Activated CD4-positive, alpha-beta memory T cell treated with anti-CD3 and anti-CD28 coated beads, Interleukin-2, amount 10 ng/mL, durations not matched to agents 7 days and 5 days (primary cell): ENCODE measurements at regions not wholly inside any gene's neighbourhood (a gene's known extent, or its start where the extent isn't known, plus 50 kb on each side); places are given as distances from the start of the nearest gene placed in this dataset.

Experiments used
- CTCF ChIA-PET: fragments of 350-600 bp; sonication (Branson Sonifier 250); formaldehyde crosslinking; loops from one replicate; lab custom pipeline; 2021; ENCODE audit warnings: antibody characterized with exemption, inconsistent platforms; lab: Charles Lee
- POLR2A ChIA-PET: fragments of 350-600 bp; sonication (Branson Sonifier 250); formaldehyde crosslinking; loops from one replicate; lab custom pipeline; 2021; ENCODE audit warnings: antibody characterized with exemption; lab: Charles Lee
- DNase-seq: peaks from one replicate; pipeline ENCODE4 v3.0.0-alpha.2; 2020
- H3K27ac Mint-ChIP-seq: one replicate; pipeline ENCODE4 v1.8.0; 2021; ENCODE audit warnings: mild to moderate bottlenecking, mixed read lengths
- H3K27me3 Mint-ChIP-seq: one replicate; pipeline ENCODE4 v1.8.0; 2021; ENCODE audit warnings: mixed read lengths
- H3K36me3 Mint-ChIP-seq: one replicate; pipeline ENCODE4 v1.8.0; 2021; ENCODE audit warnings: low read depth, mixed read lengths
- H3K4me1 Mint-ChIP-seq: one replicate; pipeline ENCODE4 v1.8.0; 2021; ENCODE audit warnings: mixed read lengths
- H3K4me3 Mint-ChIP-seq: one replicate; pipeline ENCODE4 v1.8.0; 2021; ENCODE audit warnings: mild to moderate bottlenecking, mixed read lengths
- H3K9me3 Mint-ChIP-seq: one replicate; pipeline ENCODE4 v1.8.0; 2021; ENCODE audit warnings: mixed read lengths

DNA sequence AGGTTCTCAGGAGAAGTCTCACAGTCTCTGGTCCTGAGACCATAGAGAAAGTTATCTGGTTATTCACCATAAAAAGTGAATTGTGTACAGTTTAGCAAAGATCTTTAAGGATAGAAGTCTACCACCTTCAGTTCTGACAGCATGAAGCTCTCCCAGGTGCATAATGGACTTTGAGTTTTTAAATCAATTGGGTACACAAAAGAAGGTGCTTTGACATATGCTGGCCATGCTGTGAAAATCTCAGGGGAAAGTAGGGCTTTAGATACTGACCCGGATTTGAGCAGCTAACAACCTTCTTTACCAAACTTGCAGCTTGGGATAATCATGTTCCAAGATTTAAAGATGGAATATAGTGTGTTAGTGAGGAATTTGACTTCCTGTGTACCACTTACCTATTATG is 264.2 kb downstream of the ZSWIM6 start:
- POLR2A ChIA-PET, result no interaction called here
- Mint-ChIP-seq H3K4me3 (no peak overlapping the region), H3K9me3 (no peaks in the 10 kb centered on the region), H3K27me3 (peaks cover 18% of the 10 kb centered on the region), H3K4me1 (no peaks in the 10 kb centered on the region), H3K36me3 (no peaks in the 10 kb centered on the region), H3K27ac (no peak overlapping the region)
- CTCF ChIA-PET, result no interaction called here
- no peak for DNase-seq

- no peak for DNase-seq
- CTCF ChIA-PET, result no interaction called here
- no peak overlapping the region for H3K27ac Mint-ChIP-seq
- H3K4me1 Mint-ChIP-seq, result no peaks in the 10 kb centered on the region
- POLR2A ChIA-PET, result no interaction called here
- no peak overlapping the region for H3K4me3 Mint-ChIP-seq
- no peaks in the 10 kb centered on the region for H3K36me3 Mint-ChIP-seq
- peaks cover 18% of the 10 kb centered on the region for H3K27me3 Mint-ChIP-seq
- H3K9me3 Mint-ChIP-seq, result no peaks in the 10 kb centered on the region
These were observed 265.6 kb downstream of the ZSWIM6 start for GRCh38 chr5:61597684-61598083.

DNA sequence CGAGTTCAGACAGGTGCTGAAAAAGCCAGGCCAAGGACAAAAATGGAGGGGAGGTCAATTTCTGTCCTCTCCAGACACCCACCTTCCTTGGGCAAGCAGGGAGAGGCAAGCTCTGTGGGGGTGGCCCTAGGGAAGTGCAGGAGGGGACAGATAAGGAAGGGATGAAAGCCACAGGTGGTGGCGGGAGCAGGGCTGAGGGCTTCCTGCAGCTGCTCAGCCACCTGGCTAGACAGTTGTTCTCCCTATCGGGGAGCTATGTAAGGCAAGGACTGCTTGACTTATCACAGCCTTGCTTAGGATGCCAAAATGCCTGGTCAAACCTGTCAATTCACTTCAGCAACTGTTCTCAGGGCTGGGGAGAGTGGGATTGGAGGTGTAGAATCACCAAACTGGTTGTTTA is 266.1 kb downstream of the ZSWIM6 start:
- Mint-ChIP-seq H3K4me3 (no peak overlapping the region), H3K4me1 (no peaks in the 10 kb centered on the region), H3K36me3 (no peaks in the 10 kb centered on the region), H3K27ac (no peak overlapping the region), H3K27me3 (peaks cover 20% of the 10 kb centered on the region), H3K9me3 (no peaks in the 10 kb centered on the region)
- ChIA-PET CTCF (no interaction called here), POLR2A (no interaction called here)
- DNase-seq, result no peak

DNA sequence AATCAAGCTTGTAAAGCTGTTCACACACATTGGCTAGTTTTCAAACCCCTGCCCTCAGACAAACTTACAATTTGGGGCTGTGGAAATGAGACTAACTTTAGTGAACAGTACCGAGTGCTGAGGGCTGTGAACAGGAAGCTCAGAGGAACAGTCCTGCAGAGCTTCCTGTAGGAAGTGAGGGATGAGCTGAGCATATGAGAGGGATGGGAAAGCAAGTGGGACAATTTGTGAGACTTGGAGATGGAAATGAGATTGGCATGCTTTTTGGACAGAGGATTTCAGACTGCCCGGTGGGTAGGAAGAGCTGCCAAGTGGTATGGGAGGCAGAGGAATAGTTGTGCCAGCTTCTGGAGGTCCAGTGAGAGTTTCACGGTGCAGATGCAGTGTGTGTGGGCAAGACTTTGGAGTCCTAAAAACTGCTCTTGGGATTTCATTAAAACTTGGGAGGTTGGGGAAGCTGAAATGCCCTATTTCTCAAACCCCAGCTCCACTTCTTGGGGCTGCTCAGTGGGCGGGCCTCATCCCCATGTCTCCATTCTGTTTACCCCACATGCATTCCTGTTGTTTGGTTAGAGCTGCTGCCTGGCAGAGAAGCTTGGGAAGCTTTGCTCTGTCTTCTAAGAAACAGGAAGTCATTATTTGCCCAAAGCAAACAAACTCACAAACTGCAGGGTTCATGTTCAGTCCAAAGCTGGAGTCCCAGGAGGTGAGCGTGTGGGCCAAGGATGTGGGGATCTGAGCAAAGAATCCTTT is 267.5 kb downstream of the ZSWIM6 start:
- H3K27me3 Mint-ChIP-seq, result peaks cover 18% of the 10 kb centered on the region
- DNase-seq, result no peak
- H3K36me3 Mint-ChIP-seq, result no peaks in the 10 kb centered on the region
- ChIA-PET POLR2A (no interaction called here), CTCF (no interaction called here)
- no peaks in the 10 kb centered on the region for H3K9me3 Mint-ChIP-seq
- H3K4me1 Mint-ChIP-seq, result no peaks in the 10 kb centered on the region
- H3K27ac Mint-ChIP-seq, result no peak overlapping the region
- no peak overlapping the region for H3K4me3 Mint-ChIP-seq

DNA sequence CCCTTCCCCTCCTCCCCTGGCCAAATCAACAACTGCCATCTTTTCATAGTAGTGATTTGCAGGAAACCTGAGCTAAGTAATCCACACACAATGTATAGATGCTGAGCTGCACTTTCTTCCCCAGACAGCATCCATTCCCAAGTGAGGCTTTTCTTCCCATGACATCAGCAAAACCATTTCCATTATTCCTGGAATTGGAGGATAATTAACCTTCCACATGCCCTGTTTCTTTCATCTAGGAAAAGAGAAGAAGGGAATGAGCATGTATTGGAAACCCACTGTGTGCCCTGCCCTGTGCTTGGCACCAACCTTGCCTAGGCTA is 268.0 kb downstream of the ZSWIM6 start:
- H3K36me3 Mint-ChIP-seq, result no peaks in the 10 kb centered on the region
- no peaks in the 10 kb centered on the region for H3K4me1 Mint-ChIP-seq
- no peak for DNase-seq
- H3K27ac Mint-ChIP-seq, result no peak overlapping the region
- no peaks in the 10 kb centered on the region for H3K9me3 Mint-ChIP-seq
- H3K27me3 Mint-ChIP-seq, result peaks cover 18% of the 10 kb centered on the region
- ChIA-PET POLR2A (no interaction called here), CTCF (no interaction called here)
- H3K4me3 Mint-ChIP-seq, result no peak overlapping the region

DNA sequence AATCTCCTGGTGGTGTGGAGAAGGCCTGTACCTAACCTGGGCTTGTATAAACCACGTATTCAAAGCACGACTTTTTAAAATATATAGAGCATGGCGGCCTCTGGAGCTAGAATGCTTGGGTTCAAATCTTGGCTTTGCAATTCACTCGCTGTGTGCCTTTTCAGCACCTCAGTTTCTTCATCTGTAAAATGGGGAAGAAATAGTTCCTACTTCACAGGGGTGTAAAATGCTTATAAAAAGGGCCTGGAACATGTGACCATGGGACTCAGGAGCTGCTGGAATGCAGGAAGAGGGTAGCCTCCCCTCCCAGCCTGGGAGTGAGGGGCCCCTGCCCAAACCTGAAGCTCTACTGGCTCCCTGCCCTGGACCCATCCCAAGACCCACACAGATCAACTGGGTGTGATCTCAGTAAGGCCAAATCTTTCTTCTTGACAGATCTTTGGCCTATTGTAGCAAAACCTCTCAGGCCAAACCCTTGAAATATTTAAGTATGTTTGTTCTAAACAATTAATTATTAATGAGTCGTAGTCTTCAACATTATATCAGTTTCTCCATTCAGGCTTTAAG is 269.0 kb downstream of the ZSWIM6 start:
- no peaks in the 10 kb centered on the region for H3K36me3 Mint-ChIP-seq
- no peak overlapping the region for H3K27ac Mint-ChIP-seq
- no peaks in the 10 kb centered on the region for H3K4me1 Mint-ChIP-seq
- CTCF ChIA-PET, result no interaction called here
- POLR2A ChIA-PET, result no interaction called here
- no peaks in the 10 kb centered on the region for H3K9me3 Mint-ChIP-seq
- no peak for DNase-seq
- no peak overlapping the region for H3K4me3 Mint-ChIP-seq
- peaks cover 15% of the 10 kb centered on the region for H3K27me3 Mint-ChIP-seq

- CTCF ChIA-PET, result no interaction called here
- Mint-ChIP-seq H3K27me3 (peaks cover 9% of the 10 kb centered on the region), H3K36me3 (no peaks in the 10 kb centered on the region), H3K27ac (no peak overlapping the region), H3K4me3 (no peak overlapping the region), H3K9me3 (no peaks in the 10 kb centered on the region), H3K4me1 (no peaks in the 10 kb centered on the region)
- DNase-seq, result no peak
- POLR2A ChIA-PET, result no interaction called here
These were observed 271.3 kb downstream of the ZSWIM6 start for GRCh38 chr5:61603211-61603908.

DNA sequence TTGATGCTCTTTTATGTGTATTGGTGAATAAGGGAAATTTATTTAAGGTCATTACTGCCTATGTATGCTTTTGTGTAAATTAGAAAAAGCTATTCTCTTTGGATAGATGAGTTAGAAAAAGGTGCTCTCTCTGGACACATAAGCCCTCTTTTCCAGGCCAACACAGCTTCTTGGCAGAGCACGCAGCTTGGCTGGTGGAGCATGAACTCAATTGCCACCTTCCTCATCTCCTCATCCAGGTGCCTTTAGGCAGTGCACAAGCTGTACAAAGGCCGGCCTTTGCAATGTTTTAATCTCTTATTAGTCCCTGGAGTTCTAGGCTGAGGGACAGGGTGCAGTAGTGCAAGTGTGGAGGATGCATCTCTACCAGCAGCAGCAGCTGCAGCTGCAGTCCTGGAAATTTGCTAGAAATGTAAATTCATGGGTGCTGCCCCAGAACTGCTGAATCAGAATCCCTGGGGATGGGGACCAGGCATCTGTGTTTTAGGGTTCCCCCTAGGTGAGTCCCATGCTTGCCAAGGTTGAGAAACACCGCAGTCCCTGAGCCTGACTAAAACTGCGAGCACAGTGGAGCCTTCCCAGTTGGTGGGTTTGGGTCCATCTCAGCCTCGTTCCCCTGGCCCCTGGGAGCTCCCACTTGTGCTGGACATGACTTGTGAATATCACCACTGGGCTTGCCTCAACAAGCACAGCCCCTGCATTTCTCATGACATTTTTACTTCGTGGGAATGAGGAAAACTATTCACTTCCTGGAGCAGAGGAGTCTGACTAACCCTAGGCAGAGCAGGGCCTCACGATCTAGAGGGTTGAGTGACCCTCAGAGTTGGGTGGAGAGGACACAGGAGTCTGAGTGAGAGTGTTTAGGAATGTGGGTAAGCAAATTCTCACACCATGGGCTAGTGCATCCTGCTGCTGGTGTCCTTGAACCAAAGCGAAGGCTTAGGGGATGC is 272.3 kb downstream of the ZSWIM6 start:
- no peak for DNase-seq
- Mint-ChIP-seq H3K4me3 (no peak overlapping the region), H3K9me3 (no peaks in the 10 kb centered on the region), H3K27ac (no peak overlapping the region), H3K4me1 (no peaks in the 10 kb centered on the region), H3K36me3 (no peaks in the 10 kb centered on the region), H3K27me3 (peaks cover 11% of the 10 kb centered on the region)
- ChIA-PET POLR2A (no interaction called here), CTCF (no interaction called here)

- CTCF ChIA-PET, result no interaction called here
- H3K9me3 Mint-ChIP-seq, result no peaks in the 10 kb centered on the region
- H3K4me3 Mint-ChIP-seq, result no peak overlapping the region
- POLR2A ChIA-PET, result no interaction called here
- H3K27ac Mint-ChIP-seq, result no peak overlapping the region
- no peaks in the 10 kb centered on the region for H3K36me3 Mint-ChIP-seq
- H3K4me1 Mint-ChIP-seq, result no peaks in the 10 kb centered on the region
- no peak for DNase-seq
- H3K27me3 Mint-ChIP-seq, result peaks cover 9% of the 10 kb centered on the region
These were observed 278.0 kb downstream of the ZSWIM6 start for GRCh38 chr5:61609840-61610677.

GRCh38 chr5:61610678-61611024 is 278.6 kb downstream of the ZSWIM6 start:
- Mint-ChIP-seq H3K27ac (no peak overlapping the region), H3K36me3 (no peaks in the 10 kb centered on the region), H3K4me3 (no peak overlapping the region), H3K4me1 (no peaks in the 10 kb centered on the region), H3K27me3 (peaks cover 9% of the 10 kb centered on the region), H3K9me3 (no peaks in the 10 kb centered on the region)
- no peak for DNase-seq
- ChIA-PET CTCF (no interaction called here), POLR2A (no interaction called here)

GRCh38 chr5:61612431-61612830 is 280.4 kb downstream of the ZSWIM6 start:
- no peaks in the 10 kb centered on the region for H3K4me1 Mint-ChIP-seq
- no peak overlapping the region for H3K4me3 Mint-ChIP-seq
- H3K27me3 Mint-ChIP-seq, result peaks cover 9% of the 10 kb centered on the region
- CTCF ChIA-PET, result no interaction called here
- H3K36me3 Mint-ChIP-seq, result no peaks in the 10 kb centered on the region
- no peak for DNase-seq
- no peaks in the 10 kb centered on the region for H3K9me3 Mint-ChIP-seq
- no peak overlapping the region for H3K27ac Mint-ChIP-seq
- POLR2A ChIA-PET, result no interaction called here

- no peaks in the 10 kb centered on the region for H3K4me1 Mint-ChIP-seq
- DNase-seq, result no peak
- H3K4me3 Mint-ChIP-seq, result no peak overlapping the region
- ChIA-PET POLR2A (no interaction called here), CTCF (no interaction called here)
- H3K27ac Mint-ChIP-seq, result no peak overlapping the region
- H3K9me3 Mint-ChIP-seq, result no peaks in the 10 kb centered on the region
- peaks cover 7% of the 10 kb centered on the region for H3K27me3 Mint-ChIP-seq
- H3K36me3 Mint-ChIP-seq, result no peaks in the 10 kb centered on the region
These were observed 281.6 kb downstream of the ZSWIM6 start for GRCh38 chr5:61613679-61614078.
